GM12892 (cell line): ENCODE measurements at regions not wholly inside any gene's neighbourhood (a gene's known extent, or its start where the extent isn't known, plus 50 kb on each side); places are given as distances from the start of the nearest gene placed in this dataset.
"Not testable (repeated sequence)": the region's sequence is repeated elsewhere in the genome, so short reads cannot be mapped to it uniquely, and the experiment has no call there.

Experiments
- POLR2A ChIP-seq: IDR thresholded peaks from 2 replicates; pipeline ENCODE4 v1.6.1; 2011; ENCODE audit warnings: low read depth, low read length, control low read depth
- TAF1 ChIP-seq: IDR thresholded peaks from 2 replicates; pipeline ENCODE4 v1.6.1; 2011; ENCODE audit warnings: low read depth, mild to moderate bottlenecking, control low read depth, low read length, borderline replicate concordance

- not testable (repeated sequence) for TF ChIP-seq TAF1, POLR2A
Measured at GRCh38 chr12:47426678-47427309, 279.0 kb downstream of the RPAP3 start.
